Activated B cell treated with CpG ODN at 0.5 μM for 24 hours (primary cell): ENCODE measurements at regions not wholly inside any gene's neighbourhood (a gene's known extent, or its start where the extent isn't known, plus 50 kb on each side); places are given as distances from the start of the nearest gene placed in this dataset.

ENCODE experiments used
- ATAC-seq: fragments of 200-7000 bp; cut with Tn5 transposase; one replicate; pipeline ENCODE4 v1.10.0; 2021; ENCODE audit warnings: low read depth, mild to moderate bottlenecking, moderate library complexity
- CTCF ChIA-PET: fragments of 350-600 bp; sonication (Branson Sonifier 250); formaldehyde crosslinking; loops from one replicate; lab custom pipeline; 2021; ENCODE audit warnings: antibody characterized with exemption; lab: Charles Lee
- POLR2A ChIA-PET: fragments of 350-600 bp; sonication (Branson Sonifier 250); formaldehyde crosslinking; loops from one replicate; lab custom pipeline; 2021; ENCODE audit warnings: antibody characterized with exemption; lab: Charles Lee
- DNase-seq: peaks from one replicate; pipeline ENCODE4 v3.0.0; 2022
- H3K27ac Mint-ChIP-seq: one replicate; pipeline ENCODE4 v1.8.0; 2020; ENCODE audit warnings: mixed read lengths
- H3K27me3 Mint-ChIP-seq: one replicate; pipeline ENCODE4 v1.8.0; 2021; ENCODE audit warnings: mixed read lengths
- H3K36me3 Mint-ChIP-seq: one replicate; pipeline ENCODE4 v1.8.0; 2021; ENCODE audit warnings: low read depth, mixed read lengths
- H3K4me1 Mint-ChIP-seq: one replicate; pipeline ENCODE4 v1.8.0; 2021; ENCODE audit warnings: mixed read lengths
- H3K4me3 Mint-ChIP-seq: one replicate; pipeline ENCODE4 v1.8.0; 2020; ENCODE audit warnings: mild to moderate bottlenecking, mixed read lengths
- H3K9me3 Mint-ChIP-seq: one replicate; pipeline ENCODE4 v1.8.0; 2020; ENCODE audit warnings: mixed read lengths
- intact Hi-C: fragments of 100-400 bp; cut with micrococcal nuclease; formaldehyde crosslinking; loops from one replicate; pipeline ENCODE4 v1.15.1; 2024
- TF ChIP-seq, protein P1 (sequence below): fragments of 200-600 bp; IDR thresholded peaks from one replicate; pipeline ENCODE4 v1.8.0; 2022; ENCODE audit warnings: antibody characterized with exemption, mild to moderate bottlenecking

DNA sequence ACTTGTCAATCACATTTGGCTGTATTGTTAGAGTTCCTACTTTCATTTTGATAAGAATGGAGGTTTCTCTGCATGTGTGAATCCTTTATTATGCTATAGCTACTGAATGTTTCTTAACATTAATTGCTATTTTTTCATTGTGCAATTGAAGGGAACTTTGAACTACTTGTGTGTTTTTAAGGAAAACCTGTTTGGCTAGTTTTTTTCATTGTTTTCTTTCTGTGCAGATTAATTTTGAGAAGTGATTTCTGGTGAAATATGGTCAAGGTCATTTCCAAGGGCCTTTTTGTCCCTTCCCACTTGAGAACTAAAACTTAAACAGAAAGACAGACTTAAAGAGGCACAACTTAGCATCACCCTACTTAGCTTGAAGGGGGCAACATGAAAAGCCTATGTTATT, 1309.2 kb upstream of the WWC1 start:
- Mint-ChIP-seq H3K4me3 (no peak overlapping the region), H3K36me3 (no peaks in the 10 kb centered on the region), H3K27me3 (peaks cover 4% of the 10 kb centered on the region), H3K27ac (no peak overlapping the region), H3K4me1 (peaks cover 5% of the 10 kb centered on the region), H3K9me3 (no peaks in the 10 kb centered on the region)
- DNase-seq (no peak), ATAC-seq (no peak)
- TF ChIP-seq, protein P1, sequence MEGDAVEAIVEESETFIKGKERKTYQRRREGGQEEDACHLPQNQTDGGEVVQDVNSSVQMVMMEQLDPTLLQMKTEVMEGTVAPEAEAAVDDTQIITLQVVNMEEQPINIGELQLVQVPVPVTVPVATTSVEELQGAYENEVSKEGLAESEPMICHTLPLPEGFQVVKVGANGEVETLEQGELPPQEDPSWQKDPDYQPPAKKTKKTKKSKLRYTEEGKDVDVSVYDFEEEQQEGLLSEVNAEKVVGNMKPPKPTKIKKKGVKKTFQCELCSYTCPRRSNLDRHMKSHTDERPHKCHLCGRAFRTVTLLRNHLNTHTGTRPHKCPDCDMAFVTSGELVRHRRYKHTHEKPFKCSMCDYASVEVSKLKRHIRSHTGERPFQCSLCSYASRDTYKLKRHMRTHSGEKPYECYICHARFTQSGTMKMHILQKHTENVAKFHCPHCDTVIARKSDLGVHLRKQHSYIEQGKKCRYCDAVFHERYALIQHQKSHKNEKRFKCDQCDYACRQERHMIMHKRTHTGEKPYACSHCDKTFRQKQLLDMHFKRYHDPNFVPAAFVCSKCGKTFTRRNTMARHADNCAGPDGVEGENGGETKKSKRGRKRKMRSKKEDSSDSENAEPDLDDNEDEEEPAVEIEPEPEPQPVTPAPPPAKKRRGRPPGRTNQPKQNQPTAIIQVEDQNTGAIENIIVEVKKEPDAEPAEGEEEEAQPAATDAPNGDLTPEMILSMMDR, result no peak
- POLR2A ChIA-PET, result no interaction called here
- CTCF ChIA-PET, result no interaction called here
- intact Hi-C loops, result no loop called here

- Mint-ChIP-seq H3K36me3 (no peaks in the 10 kb centered on the region), H3K27me3 (no peaks in the 10 kb centered on the region), H3K9me3 (peaks cover 5% of the 10 kb centered on the region), H3K4me1 (no peaks in the 10 kb centered on the region), H3K4me3 (no peak overlapping the region), H3K27ac (no peak overlapping the region)
- DNase-seq (no peak), ATAC-seq (no peak)
- intact Hi-C loops, result no loop called here
- ChIA-PET POLR2A (no interaction called here), CTCF (no interaction called here)
- TF ChIP-seq, protein P1, result no peak
Measured at GRCh38 chr5:166991601-166992000, 1299.8 kb upstream of the WWC1 start.

GRCh38 chr5:166992108-166992507, 1299.3 kb upstream of the WWC1 start:
- TF ChIP-seq, protein P1, result no peak
- no peak overlapping the region for H3K4me3 Mint-ChIP-seq
- POLR2A ChIA-PET, result no interaction called here
- intact Hi-C loops, result no loop called here
- H3K27me3 Mint-ChIP-seq, result no peaks in the 10 kb centered on the region
- peaks cover 5% of the 10 kb centered on the region for H3K9me3 Mint-ChIP-seq
- DNase-seq, result no peak
- H3K27ac Mint-ChIP-seq, result no peak overlapping the region
- CTCF ChIA-PET, result no interaction called here
- H3K4me1 Mint-ChIP-seq, result no peaks in the 10 kb centered on the region
- no peaks in the 10 kb centered on the region for H3K36me3 Mint-ChIP-seq
- ATAC-seq, result no peak

DNA sequence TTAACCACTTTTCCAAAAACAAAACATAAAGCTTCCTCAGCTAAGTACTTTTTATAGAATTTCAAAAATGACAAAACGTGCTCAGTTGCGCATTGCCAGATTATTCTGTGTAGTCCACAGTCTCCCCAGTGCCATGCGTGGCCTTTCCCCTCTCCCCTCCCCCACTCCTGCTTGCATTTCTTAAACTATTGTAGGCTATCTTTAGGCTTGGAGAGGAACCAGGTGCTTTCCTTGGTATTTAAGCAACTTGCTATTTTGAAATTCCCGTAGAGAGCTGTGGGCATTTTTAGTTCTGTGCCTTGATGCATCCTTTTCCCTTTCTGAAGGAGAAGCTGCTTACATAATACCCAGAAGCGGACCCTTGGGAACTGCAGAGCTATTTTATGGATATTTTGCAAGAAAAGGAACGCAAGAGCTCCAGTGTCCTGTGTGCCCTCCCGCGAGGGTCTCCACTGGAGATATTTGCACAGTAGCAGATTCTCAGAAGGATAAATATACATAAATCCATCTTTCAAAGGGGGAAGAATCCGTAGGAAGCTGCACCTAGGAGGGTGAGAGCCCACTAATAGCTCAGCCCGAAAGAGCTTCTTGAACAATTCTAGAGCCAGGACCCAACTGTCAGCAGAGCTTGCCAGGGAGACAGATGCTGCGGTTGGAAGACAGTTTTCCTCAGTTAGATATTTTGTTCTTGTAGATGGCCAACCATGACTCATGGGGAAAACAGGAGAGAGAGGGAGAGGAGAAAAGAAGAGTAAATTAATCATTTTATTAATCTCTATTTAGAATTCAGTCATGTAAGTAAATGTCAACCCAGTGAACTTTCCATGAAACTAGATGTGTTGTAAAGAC, 1298.3 kb upstream of the WWC1 start:
- H3K27me3 Mint-ChIP-seq, result no peaks in the 10 kb centered on the region
- no peak overlapping the region for H3K27ac Mint-ChIP-seq
- no peak overlapping the region for H3K4me3 Mint-ChIP-seq
- no peak for ATAC-seq
- intact Hi-C loops, result no loop called here
- H3K9me3 Mint-ChIP-seq, result peaks cover 5% of the 10 kb centered on the region
- ChIA-PET POLR2A (no interaction called here), CTCF (no interaction called here)
- no peak for DNase-seq
- H3K4me1 Mint-ChIP-seq, result no peaks in the 10 kb centered on the region
- TF ChIP-seq, protein P1, result no peak
- no peaks in the 10 kb centered on the region for H3K36me3 Mint-ChIP-seq

- TF ChIP-seq, protein P1, result no peak
- no peak for DNase-seq
- CTCF ChIA-PET, result no interaction called here
Measured at GRCh38 chr5:166994226-166994625, 1297.2 kb upstream of the WWC1 start.

More at GRCh38 chr5:166994226-166994625, 1297.2 kb upstream of the WWC1 start:
- peaks cover 6% of the 10 kb centered on the region for H3K9me3 Mint-ChIP-seq
- no peak overlapping the region for H3K27ac Mint-ChIP-seq
- POLR2A ChIA-PET, result no interaction called here
- intact Hi-C loops, result no loop called here
- H3K36me3 Mint-ChIP-seq, result no peaks in the 10 kb centered on the region
- no peaks in the 10 kb centered on the region for H3K27me3 Mint-ChIP-seq
- no peak for ATAC-seq
- H3K4me1 Mint-ChIP-seq, result no peaks in the 10 kb centered on the region
- no peak overlapping the region for H3K4me3 Mint-ChIP-seq
